GM19468 (cell line): ENCODE measurements at regions not wholly inside any gene's neighbourhood (a gene's known extent, or its start where the extent isn't known, plus 50 kb on each side); places are given as distances from the start of the nearest gene placed in this dataset.

ENCODE experiments used
- ATAC-seq: cut with Tn5 transposase; IDR thresholded peaks from one replicate; pipeline ENCODE4 v1.9.1; 2021; ENCODE audit warnings: mild to moderate bottlenecking, moderate library complexity, moderate number of reproducible peaks; ENCODE audit not compliant: unreplicated experiment; ENCODE audit errors: extremely low read depth

GRCh38 chr1:38451541-38451993 is 405.0 kb upstream of the POU3F1 start:
- ATAC-seq: no peak

- no peak for ATAC-seq
Measured at GRCh38 chr1:38448893-38449292, 402.3 kb upstream of the POU3F1 start.

GRCh38 chr1:38446936-38447335 is 400.3 kb upstream of the POU3F1 start:
- no peak for ATAC-seq

DNA sequence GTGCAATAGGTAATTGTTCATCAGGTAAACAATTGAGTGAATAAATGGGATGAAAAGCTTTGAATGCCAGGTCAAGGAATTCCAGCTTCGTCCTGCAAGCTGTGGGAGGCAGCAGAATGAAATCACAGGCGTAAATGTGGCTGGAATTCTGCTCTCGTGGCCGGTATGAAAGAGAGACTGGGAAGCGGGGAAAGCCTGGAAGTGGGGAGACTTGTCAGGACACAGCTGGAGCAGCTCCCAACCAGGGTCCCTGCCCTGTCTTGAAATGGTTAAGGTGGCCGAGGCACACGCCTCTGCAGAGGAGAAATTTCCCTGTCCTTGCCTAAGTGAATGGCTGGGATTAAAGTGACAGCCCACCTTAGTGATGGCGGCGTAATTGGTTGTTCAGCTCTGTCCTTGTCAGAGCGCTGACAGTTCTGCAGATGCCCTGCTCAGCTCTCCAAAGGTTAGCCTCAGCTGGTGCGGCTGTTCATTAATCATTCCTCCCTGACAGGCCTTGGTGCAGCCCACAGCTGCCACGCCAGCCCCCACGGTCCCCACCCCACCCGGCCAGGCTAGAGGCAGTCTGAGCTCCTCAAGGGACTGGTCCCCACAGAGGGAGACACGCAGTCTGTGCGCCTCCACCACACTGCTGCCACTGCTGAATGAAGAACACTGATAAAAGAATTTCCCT is 398.3 kb upstream of the POU3F1 start:
- no peak for ATAC-seq

DNA sequence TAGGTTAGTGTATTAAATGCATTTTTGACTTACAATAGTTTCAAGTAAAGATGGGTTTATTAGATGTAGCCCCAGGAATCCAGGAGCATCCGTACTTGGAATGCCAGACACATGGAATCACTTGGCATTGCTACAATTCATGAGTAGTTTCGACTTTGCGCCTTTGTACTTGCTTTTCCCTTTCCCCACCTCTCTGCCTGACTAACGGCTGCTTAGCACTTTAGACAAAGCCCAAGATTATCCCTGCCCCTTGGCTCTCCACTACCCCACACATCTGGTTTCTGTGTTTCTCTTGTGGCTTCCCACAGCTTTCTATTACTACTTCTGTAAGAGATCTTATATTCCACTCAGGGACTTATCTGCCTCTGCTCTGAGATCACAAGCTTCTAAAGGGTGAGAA is 397.7 kb upstream of the POU3F1 start:
- ATAC-seq: no peak

- ATAC-seq: no peak
Measured at GRCh38 chr1:38440402-38440801, 393.8 kb upstream of the POU3F1 start.

- ATAC-seq: no peak
Measured at GRCh38 chr1:38436749-38437148, 390.2 kb upstream of the POU3F1 start.

- ATAC-seq: no peak
Measured at GRCh38 chr1:38436006-38436405, 389.4 kb upstream of the POU3F1 start.

DNA sequence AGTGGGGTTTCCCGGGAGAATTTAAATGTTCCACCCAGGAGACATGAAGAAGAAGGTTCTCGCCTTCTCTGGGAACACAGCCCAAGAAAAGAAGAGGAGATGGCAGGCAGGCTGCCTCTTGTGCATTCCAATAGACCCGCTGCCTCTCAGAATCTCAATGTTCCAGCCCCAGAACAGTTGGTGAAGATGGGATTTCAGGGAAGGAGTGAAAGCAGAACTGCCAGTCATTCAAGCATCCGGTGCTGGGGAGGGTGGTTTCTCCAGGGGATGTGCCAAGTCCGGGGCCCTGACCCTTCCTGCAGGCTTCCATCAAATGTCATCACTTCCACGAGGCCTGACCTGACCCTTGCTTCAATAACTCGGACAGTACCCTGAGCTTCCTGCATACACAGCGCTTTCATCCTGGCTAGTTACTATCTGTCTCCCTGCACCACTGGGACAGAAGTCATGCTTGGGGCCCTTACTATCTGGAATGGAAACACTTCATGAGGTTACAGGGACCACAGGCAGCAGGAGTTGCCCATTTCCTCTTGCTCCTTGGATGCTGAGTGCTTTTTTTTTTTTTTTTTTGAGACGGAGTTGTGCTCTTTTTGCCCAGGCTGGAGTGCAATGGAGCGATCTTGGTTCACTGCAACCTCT is 386.6 kb upstream of the POU3F1 start:
- ATAC-seq: no peak

DNA sequence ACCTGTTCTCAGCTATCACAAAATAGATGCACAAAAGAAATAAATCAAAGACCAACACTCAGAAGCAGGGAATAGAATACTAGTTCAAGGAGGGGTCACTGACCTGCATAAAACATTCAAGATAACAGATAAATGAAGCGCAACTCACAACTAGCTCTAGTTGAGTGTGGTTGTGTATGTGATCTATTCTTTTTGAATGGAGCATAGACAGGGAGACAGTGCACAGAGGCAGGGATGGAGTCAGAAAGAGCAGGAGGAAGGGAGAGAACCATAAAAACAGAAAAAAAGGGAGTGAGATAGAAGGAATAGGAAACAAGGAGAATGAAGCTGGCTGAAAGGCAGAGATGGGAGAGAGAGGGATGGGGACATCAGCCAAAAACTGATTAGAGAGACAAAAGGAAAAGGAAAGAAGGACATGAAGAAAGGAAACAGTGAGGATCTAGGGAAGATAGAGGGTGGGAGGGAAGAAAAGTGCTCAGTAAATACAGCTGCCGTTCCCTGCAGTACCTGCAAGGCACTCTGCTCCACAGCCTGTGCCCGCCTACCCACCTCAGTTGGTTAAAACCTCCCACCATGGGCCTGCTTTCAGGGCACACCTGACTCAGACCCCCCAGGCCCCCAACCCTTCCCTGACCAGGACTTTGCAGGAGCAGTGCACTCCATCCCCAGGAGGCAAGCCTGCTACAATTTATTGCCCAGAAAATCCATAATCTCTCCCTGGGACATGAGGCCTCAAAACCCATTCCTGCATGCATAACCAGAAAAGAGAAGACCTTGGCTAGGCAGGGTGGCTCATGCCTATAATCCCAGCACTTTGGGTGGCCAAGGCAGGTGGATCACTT is 385.2 kb upstream of the POU3F1 start:
- ATAC-seq: no peak

- no peak for ATAC-seq
Measured at GRCh38 chr1:38430949-38431348, 384.4 kb upstream of the POU3F1 start.

DNA sequence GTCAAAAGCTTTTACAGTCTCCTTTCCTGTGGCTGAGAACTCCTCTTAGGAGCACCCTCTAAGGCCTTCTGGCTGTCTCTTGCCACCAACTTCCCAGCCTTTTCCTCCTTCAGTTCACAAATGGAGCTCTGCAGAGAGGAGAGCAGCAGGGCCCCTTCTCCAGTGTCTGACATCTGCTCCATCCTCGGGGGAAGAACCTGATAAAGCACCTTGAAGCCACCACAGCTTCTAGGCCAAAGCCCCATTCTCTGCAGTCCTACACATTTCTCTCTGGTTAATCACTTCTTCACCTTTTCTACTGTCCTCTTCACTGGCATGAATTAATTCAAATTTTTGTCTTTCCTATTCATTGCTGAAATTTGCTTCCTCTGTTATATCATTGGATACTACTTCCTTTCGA is 378.1 kb upstream of the POU3F1 start:
- no peak for ATAC-seq

- no peak for ATAC-seq
Measured at GRCh38 chr1:38420666-38421065, 374.1 kb upstream of the POU3F1 start.

DNA sequence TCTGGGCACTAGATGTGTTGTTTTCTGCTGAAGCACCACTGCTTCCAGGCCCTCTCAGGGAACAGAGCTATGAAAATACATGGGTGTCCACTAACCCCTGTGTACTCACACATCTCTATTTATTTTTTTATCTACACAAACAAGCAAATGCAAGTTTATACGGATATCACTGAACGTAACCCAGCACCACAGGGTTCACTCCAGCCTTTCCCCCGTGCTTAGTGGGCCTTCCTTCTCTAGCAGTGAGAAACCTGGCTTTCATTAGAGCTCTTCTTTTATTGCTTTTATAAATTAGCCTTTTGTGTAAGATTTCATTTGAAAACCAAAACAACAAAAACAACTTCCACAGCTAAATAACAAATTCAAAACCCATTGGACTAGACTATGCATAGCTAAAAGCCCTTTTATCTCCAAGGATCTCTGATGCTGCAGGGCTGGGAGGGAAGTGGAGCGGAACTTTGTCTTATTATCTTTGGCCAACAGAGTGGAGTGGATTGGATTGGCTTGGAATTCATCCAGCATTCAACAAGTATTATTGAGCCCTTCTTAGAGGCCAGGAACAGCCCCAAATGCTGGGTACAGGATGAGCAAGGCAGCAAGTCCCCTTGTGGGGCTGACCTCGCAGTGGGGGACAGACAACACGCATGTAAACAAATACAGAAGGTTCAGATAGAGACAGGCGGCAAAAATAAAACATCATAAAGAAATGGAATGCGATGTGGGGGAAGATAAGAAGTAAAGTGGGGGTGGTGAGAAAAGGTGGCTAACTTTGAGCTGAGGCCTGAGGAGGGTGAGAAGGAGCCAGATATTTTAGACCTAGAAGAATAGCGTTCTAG is 371.8 kb upstream of the POU3F1 start:
- ATAC-seq: no peak

DNA sequence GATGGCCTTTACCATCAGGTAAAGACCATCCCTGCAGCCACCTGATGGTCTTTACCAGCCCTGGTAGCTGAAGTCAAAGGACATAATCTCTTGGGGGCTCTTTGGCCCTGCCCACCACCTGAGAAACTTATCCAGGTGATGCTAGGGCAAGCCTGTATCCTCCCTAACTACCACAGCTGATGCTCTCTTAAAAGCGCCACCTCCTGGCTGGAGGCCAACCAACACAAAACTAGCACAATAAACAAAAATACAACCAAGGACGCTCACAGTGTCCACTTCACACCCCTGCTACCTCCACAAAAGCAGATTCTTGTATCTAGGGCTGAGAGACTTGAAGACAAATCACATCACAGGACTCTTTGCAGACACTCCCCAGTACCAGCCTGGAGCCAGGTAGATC is 357.1 kb upstream of the POU3F1 start:
- no peak for ATAC-seq

DNA sequence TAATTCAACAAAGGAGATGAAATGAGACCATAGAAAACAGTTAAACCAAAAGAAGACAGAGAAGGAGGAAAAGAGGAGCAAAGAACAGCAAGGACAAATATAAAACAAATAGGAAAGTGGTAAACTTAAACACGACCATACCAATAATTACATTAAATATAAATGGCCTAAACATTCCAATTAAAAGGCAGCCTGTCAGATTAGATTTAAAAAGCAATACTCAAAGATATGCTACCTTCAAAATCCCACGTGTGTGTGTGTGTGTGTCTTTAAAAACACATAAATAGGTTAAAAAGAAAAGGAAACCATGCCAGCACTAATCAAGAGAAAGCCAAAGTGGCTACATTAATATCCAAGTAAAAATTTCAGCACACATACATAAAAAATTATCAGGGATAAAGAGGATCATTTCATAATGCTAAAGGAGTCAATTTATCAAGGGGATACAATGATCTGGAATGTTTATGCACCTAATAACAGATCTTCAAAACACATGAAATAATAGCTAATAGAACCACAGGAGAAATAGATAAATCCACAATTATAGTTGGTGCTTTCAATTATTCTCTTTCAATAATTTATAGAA is 355.7 kb upstream of the POU3F1 start:
- ATAC-seq: no peak

DNA sequence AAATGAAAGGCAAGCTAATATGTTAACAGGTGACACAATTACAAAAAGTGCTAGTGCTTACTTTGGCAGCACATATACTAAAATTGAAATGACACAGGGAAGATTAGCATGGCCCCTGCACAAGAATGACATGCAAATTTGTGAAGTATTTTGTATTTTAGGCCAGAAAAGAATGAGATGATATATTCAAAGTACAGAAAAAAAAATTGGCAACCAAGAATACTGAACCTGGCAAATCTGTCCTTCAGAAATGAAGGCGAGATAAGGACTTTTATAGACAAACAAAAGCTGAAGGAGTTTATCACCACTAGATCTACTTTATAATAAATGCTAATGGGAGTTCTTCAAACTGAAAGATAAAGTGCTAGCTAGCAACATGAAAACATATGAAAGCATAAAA is 350.0 kb upstream of the POU3F1 start:
- ATAC-seq: no peak

- no peak for ATAC-seq
Measured at GRCh38 chr1:38394303-38394702, 347.7 kb upstream of the POU3F1 start.

GRCh38 chr1:38392861-38393260 is 346.3 kb upstream of the POU3F1 start:
- no peak for ATAC-seq

GRCh38 chr1:38381256-38381655 is 334.7 kb upstream of the POU3F1 start:
- no peak for ATAC-seq
